ENCODE measurements at regions not wholly inside any gene's neighbourhood (a gene's known extent, or its start where the extent isn't known, plus 50 kb on each side); places are given as distances from the start of the nearest gene placed in this dataset.

- Histone ChIP-seq H3K79me2 (ENCODE audit: low read length) (no peaks in the 10 kb centered on the region), H3K9ac (ENCODE audit: low read length) (no peak overlapping the region), H3K27me3 (ENCODE audit: low read depth, low read length) (no peaks in the 10 kb centered on the region), H3K4me2 (ENCODE audit: low read length) (no peak overlapping the region), H3K4me3 (ENCODE audit: low read length) (no peak overlapping the region), H3K9me3 (ENCODE audit: insufficient read depth, low read length) (no peaks in the 10 kb centered on the region), H2AFZ (ENCODE audit: low read depth, low read length) (no peak overlapping the region), H3K4me1 (ENCODE audit: low read length) (no peaks in the 10 kb centered on the region), H3K27ac (ENCODE audit: low read length) (no peak overlapping the region), H3K36me3 (replicated peaks; ENCODE audit: low read depth, low read length) (no peaks in the 10 kb centered on the region), H4K20me1 (ENCODE audit: insufficient read depth, low read length) (no peaks in the 10 kb centered on the region)
- no peak for TF ChIP-seq EZH2phosphoT487 (IDR thresholded peaks at IDR 0.05; ENCODE audit: low read depth)
- no peak for TF ChIP-seq CTCF (IDR thresholded peaks at IDR 0.05; ENCODE audit: low read depth, low read length)
These were observed 191.4 kb downstream of the PTGER3 start for GRCh38 chr1:70856201-70856600.

GRCh38 chr1:70863239-70863638, 184.4 kb downstream of the PTGER3 start:
- no peak overlapping the region for H3K4me2 ChIP-seq (ENCODE audit: low read length)
- no peak overlapping the region for H3K9ac ChIP-seq (ENCODE audit: low read length)

GRCh38 chr1:70864302-70864701, 183.3 kb downstream of the PTGER3 start:
- no peaks in the 10 kb centered on the region for H3K79me2 ChIP-seq (ENCODE audit: low read length)
- no peak overlapping the region for H2AFZ ChIP-seq (ENCODE audit: low read depth, low read length)
- no peaks in the 10 kb centered on the region for H4K20me1 ChIP-seq (ENCODE audit: insufficient read depth, low read length)
- H3K27me3 ChIP-seq (ENCODE audit: low read depth, low read length), result no peaks in the 10 kb centered on the region
- H3K27ac ChIP-seq (ENCODE audit: low read length), result no peak overlapping the region
- no peaks in the 10 kb centered on the region for H3K9me3 ChIP-seq (ENCODE audit: insufficient read depth, low read length)
- H3K4me1 ChIP-seq (ENCODE audit: low read length), result no peaks in the 10 kb centered on the region
- H3K4me3 ChIP-seq (ENCODE audit: low read length), result no peak overlapping the region
- no peak overlapping the region for H3K4me2 ChIP-seq (ENCODE audit: low read length)
- TF ChIP-seq CTCF (IDR thresholded peaks at IDR 0.05; ENCODE audit: low read depth, low read length) (no peak), EZH2phosphoT487 (IDR thresholded peaks at IDR 0.05; ENCODE audit: low read depth) (no peak)
- H3K9ac ChIP-seq (ENCODE audit: low read length), result no peak overlapping the region
- no peaks in the 10 kb centered on the region for H3K36me3 ChIP-seq (replicated peaks; ENCODE audit: low read depth, low read length)

More at GRCh38 chr1:70863239-70863638, 184.4 kb downstream of the PTGER3 start:
- Histone ChIP-seq H3K36me3 (replicated peaks; ENCODE audit: low read depth, low read length) (no peaks in the 10 kb centered on the region), H3K79me2 (ENCODE audit: low read length) (no peaks in the 10 kb centered on the region), H3K4me1 (ENCODE audit: low read length) (no peaks in the 10 kb centered on the region), H3K27ac (ENCODE audit: low read length) (no peak overlapping the region), H3K9me3 (ENCODE audit: insufficient read depth, low read length) (no peaks in the 10 kb centered on the region), H4K20me1 (ENCODE audit: insufficient read depth, low read length) (no peaks in the 10 kb centered on the region), H3K4me3 (ENCODE audit: low read length) (no peak overlapping the region), H2AFZ (ENCODE audit: low read depth, low read length) (no peak overlapping the region), H3K27me3 (ENCODE audit: low read depth, low read length) (no peaks in the 10 kb centered on the region)
- TF ChIP-seq EZH2phosphoT487 (IDR thresholded peaks at IDR 0.05; ENCODE audit: low read depth), result no peak
- no peak for TF ChIP-seq CTCF (IDR thresholded peaks at IDR 0.05; ENCODE audit: low read depth, low read length)

GRCh38 chr1:70866542-70867264, 180.9 kb downstream of the PTGER3 start:
- Histone ChIP-seq H3K9ac (ENCODE audit: low read length) (no peak overlapping the region), H2AFZ (ENCODE audit: low read depth, low read length) (no peak overlapping the region), H3K4me3 (ENCODE audit: low read length) (no peak overlapping the region), H3K36me3 (replicated peaks; ENCODE audit: low read depth, low read length) (no peaks in the 10 kb centered on the region), H3K9me3 (ENCODE audit: insufficient read depth, low read length) (no peaks in the 10 kb centered on the region), H3K27me3 (ENCODE audit: low read depth, low read length) (no peaks in the 10 kb centered on the region), H4K20me1 (ENCODE audit: insufficient read depth, low read length) (no peaks in the 10 kb centered on the region), H3K27ac (ENCODE audit: low read length) (no peak overlapping the region), H3K79me2 (ENCODE audit: low read length) (no peaks in the 10 kb centered on the region), H3K4me2 (ENCODE audit: low read length) (no peak overlapping the region), H3K4me1 (ENCODE audit: low read length) (no peaks in the 10 kb centered on the region)
- TF ChIP-seq CTCF (IDR thresholded peaks at IDR 0.05; ENCODE audit: low read depth, low read length) (no peak), EZH2phosphoT487 (IDR thresholded peaks at IDR 0.05; ENCODE audit: low read depth) (no peak)
